ENCODE measurements at regions not wholly inside any gene's neighbourhood (a gene's known extent, or its start where the extent isn't known, plus 50 kb on each side); places are given as distances from the start of the nearest gene placed in this dataset.

DNA sequence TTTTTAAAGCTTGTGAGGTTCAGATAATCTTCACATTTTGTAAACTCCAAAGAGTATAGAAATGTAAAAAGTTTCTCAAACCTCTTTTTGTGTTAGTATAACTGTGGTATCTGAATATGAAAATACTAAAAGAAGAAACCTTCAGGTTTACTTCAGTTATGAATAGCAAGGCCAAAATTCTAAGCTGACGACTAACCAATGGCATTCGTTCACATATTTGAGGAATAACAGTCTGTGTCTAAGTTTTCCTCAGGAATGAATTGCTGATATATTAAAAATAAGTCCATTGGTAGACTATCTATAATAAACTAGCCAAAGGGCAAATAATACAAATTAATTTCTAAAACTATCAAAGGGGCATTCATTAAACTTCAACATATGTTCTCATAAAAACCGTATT lies 206.0 kb downstream of the CXCL12 start:
- WGBS, 2 donors: 88 to 92% methylated on average over 3 of the region's 3 CpGs
- Histone ChIP-seq H3K27me3 (no peaks in the 10 kb centered on the region), H3K4me1 (no peaks in the 10 kb centered on the region), H3K9me3 (no peaks in the 10 kb centered on the region), H3K27ac (no peak overlapping the region), H3K36me3 (ENCODE audit: low read depth, missing control alignments) (no peaks in the 10 kb centered on the region), H3K4me3 (no peak overlapping the region)
- TF ChIP-seq POLR2A (IDR thresholded peaks at IDR 0.05): no peak
- TF ChIP-seq, protein P1, sequence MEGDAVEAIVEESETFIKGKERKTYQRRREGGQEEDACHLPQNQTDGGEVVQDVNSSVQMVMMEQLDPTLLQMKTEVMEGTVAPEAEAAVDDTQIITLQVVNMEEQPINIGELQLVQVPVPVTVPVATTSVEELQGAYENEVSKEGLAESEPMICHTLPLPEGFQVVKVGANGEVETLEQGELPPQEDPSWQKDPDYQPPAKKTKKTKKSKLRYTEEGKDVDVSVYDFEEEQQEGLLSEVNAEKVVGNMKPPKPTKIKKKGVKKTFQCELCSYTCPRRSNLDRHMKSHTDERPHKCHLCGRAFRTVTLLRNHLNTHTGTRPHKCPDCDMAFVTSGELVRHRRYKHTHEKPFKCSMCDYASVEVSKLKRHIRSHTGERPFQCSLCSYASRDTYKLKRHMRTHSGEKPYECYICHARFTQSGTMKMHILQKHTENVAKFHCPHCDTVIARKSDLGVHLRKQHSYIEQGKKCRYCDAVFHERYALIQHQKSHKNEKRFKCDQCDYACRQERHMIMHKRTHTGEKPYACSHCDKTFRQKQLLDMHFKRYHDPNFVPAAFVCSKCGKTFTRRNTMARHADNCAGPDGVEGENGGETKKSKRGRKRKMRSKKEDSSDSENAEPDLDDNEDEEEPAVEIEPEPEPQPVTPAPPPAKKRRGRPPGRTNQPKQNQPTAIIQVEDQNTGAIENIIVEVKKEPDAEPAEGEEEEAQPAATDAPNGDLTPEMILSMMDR (IDR thresholded peaks at IDR 0.05): no peak
- DNase-seq: no peak
- intact Hi-C loops (cut with DNase I; ENCODE audit: low total_unique reads): no loop called here

DNA sequence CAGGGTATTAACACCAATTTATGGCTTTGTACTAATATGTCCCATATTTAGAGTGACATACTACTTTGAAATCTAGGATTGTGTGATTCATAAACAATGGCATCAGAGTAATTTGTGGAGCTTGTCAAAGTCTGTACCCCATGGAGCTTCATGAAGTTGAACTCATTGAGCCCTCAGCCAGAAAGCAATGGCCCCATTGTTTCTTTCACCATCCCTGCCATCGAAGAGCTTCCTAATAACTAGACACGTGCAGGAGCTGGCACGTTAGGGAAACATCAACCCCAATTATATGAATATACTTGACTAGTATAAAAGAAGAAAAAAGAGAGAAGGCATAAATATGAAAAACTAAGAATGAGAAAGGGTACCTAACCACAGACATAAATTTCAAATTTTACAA lies 206.6 kb downstream of the CXCL12 start:
- intact Hi-C loops (cut with DNase I; ENCODE audit: low total_unique reads): no loop called here
- no peak overlapping the region for H3K4me3 ChIP-seq
- TF ChIP-seq, protein P1 (IDR thresholded peaks at IDR 0.05): no peak
- TF ChIP-seq POLR2A (IDR thresholded peaks at IDR 0.05): no peak

DNA sequence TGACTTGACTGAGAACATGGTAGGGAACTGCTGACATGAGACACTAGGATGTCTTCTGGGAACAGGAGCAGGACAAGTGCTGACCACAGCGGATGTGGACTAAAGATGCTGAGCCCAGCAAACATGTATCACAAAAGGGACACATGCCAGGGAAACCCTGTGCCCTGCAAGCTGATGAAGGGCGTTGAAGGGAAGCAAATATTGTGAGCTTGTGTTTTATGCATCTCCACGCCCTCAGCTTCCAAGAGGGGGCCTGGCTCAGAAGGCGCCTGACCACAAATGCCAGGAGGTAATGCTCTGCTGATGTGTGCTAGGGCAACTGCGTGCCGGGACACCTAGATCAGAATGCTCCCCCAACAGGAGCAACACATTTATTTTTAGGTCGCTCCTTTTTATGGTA lies 207.3 kb downstream of the CXCL12 start:
- no peak for DNase-seq
- Histone ChIP-seq H3K36me3 (ENCODE audit: low read depth, missing control alignments) (no peaks in the 10 kb centered on the region), H3K4me3 (no peak overlapping the region), H3K9me3 (no peaks in the 10 kb centered on the region), H3K27ac (no peak overlapping the region), H3K4me1 (no peaks in the 10 kb centered on the region), H3K27me3 (no peaks in the 10 kb centered on the region)
- 80 to 95% methylated on average over 7 of the region's 7 CpGs for whole genome bisulfite sequencing, 2 donors
- TF ChIP-seq POLR2A (IDR thresholded peaks at IDR 0.05): no peak
- TF ChIP-seq, protein P1 (IDR thresholded peaks at IDR 0.05): no peak
- intact Hi-C loops (cut with DNase I; ENCODE audit: low total_unique reads): no loop called here

More for the DNA sequence above, 206.6 kb downstream of the CXCL12 start:
- H3K4me1 ChIP-seq: no peaks in the 10 kb centered on the region
- no peaks in the 10 kb centered on the region for H3K27me3 ChIP-seq
- no peak for DNase-seq
- 89 to 96% methylated on average over 3 of the region's 3 CpGs for WGBS, 2 donors
- no peak overlapping the region for H3K27ac ChIP-seq
- no peaks in the 10 kb centered on the region for H3K36me3 ChIP-seq (ENCODE audit: low read depth, missing control alignments)
- H3K9me3 ChIP-seq: no peaks in the 10 kb centered on the region

DNA sequence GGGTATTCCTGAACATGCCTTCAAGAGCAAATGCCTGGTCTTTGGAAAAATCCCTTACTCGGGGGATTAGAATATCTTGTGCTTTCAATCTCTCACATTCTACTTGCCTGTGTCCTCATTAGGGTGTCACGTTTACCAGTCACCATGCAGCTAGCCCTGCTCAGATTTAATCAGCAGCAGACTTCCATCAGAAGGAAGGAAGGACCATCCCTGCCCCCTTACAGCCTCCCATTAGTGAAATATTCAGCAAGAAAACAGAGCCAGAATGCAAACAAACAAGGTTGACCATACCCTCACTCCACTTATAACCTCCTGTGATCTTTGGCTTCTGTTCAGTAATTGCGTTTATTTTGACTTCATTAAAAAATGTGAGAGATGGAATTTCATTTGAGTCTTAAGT lies 208.6 kb downstream of the CXCL12 start:
- Histone ChIP-seq H3K9me3 (no peaks in the 10 kb centered on the region), H3K27me3 (no peaks in the 10 kb centered on the region), H3K36me3 (ENCODE audit: low read depth, missing control alignments) (no peaks in the 10 kb centered on the region), H3K27ac (no peak overlapping the region), H3K4me3 (no peak overlapping the region), H3K4me1 (no peaks in the 10 kb centered on the region)
- intact Hi-C loops (cut with DNase I; ENCODE audit: low total_unique reads): no loop called here
- TF ChIP-seq, protein P1 (IDR thresholded peaks at IDR 0.05): no peak
- TF ChIP-seq POLR2A (IDR thresholded peaks at IDR 0.05): no peak
- WGBS, 2 donors: 57 to 60% methylated on average over 3 of the region's 3 CpGs
- DNase-seq: no peak

- H3K4me3 ChIP-seq: no peak overlapping the region
- no peaks in the 10 kb centered on the region for H3K9me3 ChIP-seq
- no peaks in the 10 kb centered on the region for H3K36me3 ChIP-seq (ENCODE audit: low read depth, missing control alignments)
- DNase-seq: no peak
- intact Hi-C loops (cut with DNase I; ENCODE audit: low total_unique reads): no loop called here
- WGBS, 2 donors: 69 to 79% methylated on average over 4 of the region's 4 CpGs
- TF ChIP-seq, protein P1 (IDR thresholded peaks at IDR 0.05): no peak
- no peak for TF ChIP-seq POLR2A (IDR thresholded peaks at IDR 0.05)
- H3K27me3 ChIP-seq: no peaks in the 10 kb centered on the region
- H3K4me1 ChIP-seq: no peaks in the 10 kb centered on the region
- H3K27ac ChIP-seq: no peak overlapping the region
These were observed 211.3 kb downstream of the CXCL12 start for GRCh38 chr10:44173608-44173894.
